Jurkat, Clone E6-1 (cell line): ENCODE measurements at regions not wholly inside any gene's neighbourhood (a gene's known extent, or its start where the extent isn't known, plus 50 kb on each side); places are given as distances from the start of the nearest gene placed in this dataset.
"Not testable (repeated sequence)": the region's sequence is repeated elsewhere in the genome, so short reads cannot be mapped to it uniquely, and the experiment has no call there.

Experiments
- DNase-seq: peaks from one replicate; pipeline ENCODE4 v3.0.0-alpha.2; 2011; ENCODE audit warnings: low read depth, low spot score
- H3K4me3 ChIP-seq: 2 replicates; pipeline ENCODE4 v1.5.1; 2011; ENCODE audit warnings: mild to moderate bottlenecking, low read length, control low read depth, moderate library complexity

DNA sequence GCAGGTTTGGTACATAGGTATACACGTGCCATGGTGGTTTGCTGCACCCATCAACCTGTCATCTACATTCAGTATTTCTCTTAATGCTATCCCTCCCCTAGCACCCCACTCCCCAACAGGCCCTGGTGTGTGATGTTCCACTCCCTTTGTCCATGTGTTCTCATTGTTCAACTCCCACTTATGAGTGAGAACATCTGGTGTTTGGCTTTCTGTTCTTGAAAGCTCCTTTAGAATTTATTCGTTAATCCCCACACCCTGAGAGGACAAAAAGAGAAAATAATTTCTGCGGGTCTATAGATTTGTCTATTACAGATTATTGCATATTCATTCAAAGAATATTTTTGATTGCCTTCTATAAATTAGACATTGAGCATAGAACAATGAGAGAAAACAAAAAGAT lies 455.5 kb downstream of the PLPP3 start:
- no peak for DNase-seq
- H3K4me3 ChIP-seq = no peak overlapping the region

GRCh38 chr1:56123421-56123820 lies 455.9 kb downstream of the PLPP3 start:
- no peak for DNase-seq
- H3K4me3 ChIP-seq = no peak overlapping the region

DNA sequence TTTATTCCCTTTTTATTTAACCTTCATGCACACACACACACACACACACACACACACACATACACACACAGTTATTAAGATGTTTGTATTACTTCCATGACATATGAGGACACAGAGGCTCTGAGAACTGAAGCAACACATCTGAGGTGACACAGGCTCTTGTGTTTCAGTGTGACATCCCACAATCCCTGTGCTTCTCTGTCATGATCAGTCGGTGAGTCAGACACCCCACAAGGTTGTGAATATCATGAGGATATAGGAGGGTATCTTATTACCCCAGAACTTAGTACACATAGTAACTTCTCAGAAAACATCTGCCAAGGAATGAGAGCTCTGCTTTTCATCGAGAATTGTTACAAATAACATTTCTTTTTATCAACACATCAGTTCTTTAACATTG lies 459.3 kb downstream of the PLPP3 start:
- H3K4me3 ChIP-seq = no peak overlapping the region
- no peak for DNase-seq

GRCh38 chr1:56118676-56119075 lies 460.7 kb downstream of the PLPP3 start:
- DNase-seq, H3K4me3 ChIP-seq: not testable (repeated sequence)

- no peak overlapping the region for H3K4me3 ChIP-seq
- DNase-seq = no peak
These were observed 463.7 kb downstream of the PLPP3 start for GRCh38 chr1:56115701-56116100.

- DNase-seq = no peak
- no peak overlapping the region for H3K4me3 ChIP-seq
These were observed 465.7 kb downstream of the PLPP3 start for GRCh38 chr1:56113679-56114078.

DNA sequence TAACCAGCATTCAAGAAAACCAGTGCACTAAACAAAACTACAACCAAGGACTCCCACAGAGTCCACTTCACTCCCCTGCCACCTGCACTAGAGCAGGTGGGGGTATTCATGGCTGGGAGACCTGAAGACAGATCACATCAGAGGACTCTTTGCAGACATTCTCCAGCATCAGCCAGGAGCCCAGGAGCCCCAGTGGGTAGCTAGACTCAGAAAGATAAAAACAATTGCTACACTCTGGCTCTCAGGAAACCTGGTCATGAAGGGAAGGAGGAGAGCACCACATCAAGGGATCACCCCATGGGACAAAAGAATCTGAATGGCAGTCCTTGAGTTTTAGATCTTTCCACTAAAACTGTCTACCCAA lies 472.1 kb downstream of the PLPP3 start:
- H3K4me3 ChIP-seq = no peak overlapping the region
- peak; percentile 31 for DNase-seq

DNA sequence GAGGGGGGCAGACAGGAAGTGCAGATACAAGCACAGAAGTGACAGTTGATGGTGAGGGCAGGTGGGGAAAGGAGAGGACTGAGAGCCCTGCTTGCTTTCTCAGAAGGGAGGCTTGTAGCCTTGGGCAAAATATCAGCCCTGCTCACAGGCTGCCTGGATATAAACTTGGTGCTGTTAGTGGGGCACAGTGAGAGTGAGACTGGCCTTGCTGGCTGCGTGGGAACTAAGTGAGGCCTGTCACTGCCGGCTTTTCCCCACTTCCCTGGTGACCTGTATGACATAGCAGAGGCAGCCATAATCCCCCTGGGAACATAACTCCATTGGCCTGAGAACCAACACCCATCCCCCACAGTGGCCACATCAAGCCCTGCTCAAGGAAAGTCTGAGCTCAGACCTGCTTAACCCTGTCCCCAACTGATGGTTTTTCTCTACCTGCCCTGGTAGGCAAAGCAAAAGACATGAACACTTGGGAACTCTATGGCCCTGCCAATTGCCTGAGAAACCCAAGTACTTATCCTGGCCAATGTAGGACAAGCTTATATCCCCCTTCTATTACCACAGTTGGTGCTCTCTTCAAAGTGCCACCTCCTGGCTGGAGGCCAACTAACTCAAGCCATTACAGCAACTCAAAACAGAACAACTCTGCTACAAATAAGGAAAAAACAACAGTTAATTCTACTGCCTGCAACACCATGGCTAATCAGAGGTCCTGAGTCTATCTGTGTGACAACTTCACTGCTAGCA lies 472.7 kb downstream of the PLPP3 start:
- peak overlapping the region; percentile 11 for H3K4me3 ChIP-seq
- DNase-seq = peak; percentile 80

DNA sequence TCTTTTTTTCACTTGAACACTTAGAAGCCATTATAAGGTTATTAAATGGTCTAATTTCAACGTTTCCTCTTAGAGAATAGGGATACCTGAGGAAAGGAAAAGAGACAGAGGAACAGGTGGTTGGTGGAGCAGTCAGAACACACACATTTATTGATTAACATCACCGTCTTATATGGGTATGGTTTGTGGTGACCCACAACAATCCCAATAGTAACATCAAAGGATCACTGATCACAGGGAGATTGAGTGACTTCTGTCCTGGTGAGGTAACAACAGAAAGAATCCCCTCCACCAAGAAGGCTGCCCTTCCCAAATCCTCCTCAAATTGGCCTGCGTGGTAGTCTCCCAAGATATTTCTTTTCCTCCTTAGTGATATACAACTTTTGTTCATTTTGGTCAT lies 474.0 kb downstream of the PLPP3 start:
- peak; percentile 69 for DNase-seq
- no peak overlapping the region for H3K4me3 ChIP-seq

GRCh38 chr1:56099766-56100265 lies 479.5 kb downstream of the PLPP3 start:
- DNase-seq = no peak
- H3K4me3 ChIP-seq = no peak overlapping the region

DNA sequence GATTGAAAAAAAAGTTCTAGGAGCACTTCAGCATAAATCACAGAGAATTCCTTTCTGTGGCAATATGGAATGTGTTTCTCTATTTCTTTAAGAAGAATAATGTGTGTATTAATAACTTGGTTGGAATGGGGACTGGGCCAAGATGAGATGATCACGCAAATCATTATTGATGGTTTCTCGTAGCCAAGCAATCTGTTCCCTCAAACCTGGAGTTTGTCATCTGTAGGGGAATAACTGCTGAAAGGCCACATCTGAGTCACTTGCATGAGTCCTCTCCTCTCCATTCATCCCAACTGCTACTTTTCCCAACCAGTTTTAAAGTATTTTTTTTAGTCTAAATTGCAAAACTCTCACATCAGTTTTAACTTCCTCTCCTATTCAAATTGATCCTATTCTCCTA lies 480.4 kb downstream of the PLPP3 start:
- no peak for DNase-seq

DNA sequence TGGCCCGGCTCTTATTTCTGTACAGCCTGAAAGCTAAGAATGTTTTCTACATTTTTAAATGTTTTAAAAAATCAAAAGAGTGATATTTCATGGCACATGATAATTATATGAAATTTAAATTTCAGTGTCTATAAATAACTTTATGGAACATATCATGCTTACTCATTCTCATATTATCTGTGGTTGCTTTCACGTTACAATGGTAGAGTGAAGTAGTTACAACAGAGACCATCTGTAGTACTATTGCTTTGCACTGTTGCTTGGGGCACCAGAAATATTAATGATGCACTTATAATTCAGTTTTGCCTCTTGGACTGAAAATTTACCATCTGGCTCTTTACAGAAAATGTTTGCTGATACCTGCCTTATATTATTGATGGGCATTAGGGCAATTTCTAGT lies 481.6 kb downstream of the PLPP3 start:
- H3K4me3 ChIP-seq = no peak overlapping the region
- no peak for DNase-seq

More for the DNA sequence above, 480.4 kb downstream of the PLPP3 start:
- H3K4me3 ChIP-seq = no peak overlapping the region

DNA sequence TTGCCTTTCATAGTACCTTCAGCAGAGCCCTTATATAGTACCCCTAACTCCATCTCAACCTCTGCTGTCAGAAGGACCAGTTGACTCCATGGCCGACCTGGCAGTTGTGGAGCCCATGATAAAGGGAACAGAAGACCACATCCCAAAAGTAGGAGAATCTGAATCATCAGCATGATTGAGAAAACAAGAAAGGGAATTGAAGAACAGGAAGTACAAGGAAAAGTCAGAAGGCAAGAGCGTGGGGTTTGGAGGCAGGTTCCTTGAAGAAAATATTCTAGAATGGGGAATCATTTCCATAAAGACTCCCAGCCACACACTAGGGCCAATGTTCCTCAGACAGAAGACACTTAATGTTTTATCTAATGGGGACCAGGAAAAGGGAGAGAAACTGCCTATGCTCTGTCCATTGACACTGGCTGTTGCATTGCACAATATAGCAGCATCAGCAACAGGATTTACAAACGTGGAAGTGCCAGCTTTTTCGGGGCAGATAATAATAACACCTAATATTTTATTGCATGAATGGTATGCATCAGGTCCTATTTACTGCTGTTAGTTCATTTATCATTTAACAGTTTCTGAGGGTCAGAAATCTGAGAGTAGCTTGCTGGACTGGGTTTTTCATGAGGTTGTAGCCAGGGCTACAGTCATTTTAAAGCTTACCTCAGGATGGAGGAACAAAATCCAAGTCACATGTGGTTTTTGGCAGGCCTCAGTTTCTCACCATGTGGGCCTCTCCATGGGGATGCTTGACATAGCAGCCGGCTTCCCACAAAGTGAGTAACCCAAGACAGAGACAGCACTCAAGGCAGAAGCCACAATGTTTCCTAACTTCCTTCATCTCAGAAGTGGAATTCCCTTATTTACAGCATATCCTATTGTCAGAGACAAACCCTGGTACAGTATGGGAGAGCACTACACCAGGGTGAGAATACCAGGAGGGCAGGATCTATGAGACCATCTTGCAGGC lies 483.4 kb downstream of the PLPP3 start:
- no peak for DNase-seq
- H3K4me3 ChIP-seq = no peak overlapping the region

GRCh38 chr1:56094168-56094567 lies 485.2 kb downstream of the PLPP3 start:
- DNase-seq = no peak
- no peak overlapping the region for H3K4me3 ChIP-seq

DNA sequence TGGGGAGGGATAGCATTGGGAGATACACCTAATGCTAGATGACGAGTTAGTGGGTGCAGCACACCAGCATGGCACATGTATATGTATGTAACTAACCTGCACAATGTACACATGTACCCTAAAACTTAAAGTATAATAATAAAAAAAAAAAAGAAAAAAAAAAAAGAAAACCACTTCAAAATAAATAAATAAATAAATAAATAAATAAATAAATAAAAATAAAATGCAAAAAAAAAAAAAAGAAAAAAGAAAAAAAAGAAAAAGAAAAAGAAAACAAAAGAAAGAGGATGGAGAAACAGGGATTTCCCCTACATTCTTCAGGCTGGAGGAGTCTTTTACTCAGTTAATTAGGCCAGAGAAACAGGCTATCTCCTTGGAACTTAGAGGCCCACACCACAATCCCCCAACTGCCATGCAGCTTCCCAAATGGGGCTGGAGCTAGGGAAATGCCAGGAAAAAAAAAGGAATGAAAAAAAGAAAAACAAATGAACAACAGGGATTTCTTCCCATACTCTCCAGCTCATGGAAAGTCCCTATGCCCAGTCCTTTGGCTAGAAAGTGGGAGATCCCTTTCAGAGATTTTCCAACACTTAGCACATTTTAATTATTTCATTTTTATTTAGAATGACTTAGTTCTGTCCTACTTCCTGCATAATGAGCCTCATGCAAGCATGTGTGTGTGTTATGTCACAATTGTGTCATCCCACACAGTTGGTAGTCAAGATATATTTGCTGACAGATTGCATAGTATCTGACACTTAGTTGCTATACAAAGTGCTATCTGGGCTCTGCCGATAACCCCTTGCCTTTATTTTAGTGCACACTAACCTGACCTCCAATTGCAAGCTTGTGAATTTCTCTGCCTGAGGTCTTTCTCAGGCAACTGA lies 486.4 kb downstream of the PLPP3 start:
- no peak for DNase-seq
- H3K4me3 ChIP-seq = no peak overlapping the region

DNA sequence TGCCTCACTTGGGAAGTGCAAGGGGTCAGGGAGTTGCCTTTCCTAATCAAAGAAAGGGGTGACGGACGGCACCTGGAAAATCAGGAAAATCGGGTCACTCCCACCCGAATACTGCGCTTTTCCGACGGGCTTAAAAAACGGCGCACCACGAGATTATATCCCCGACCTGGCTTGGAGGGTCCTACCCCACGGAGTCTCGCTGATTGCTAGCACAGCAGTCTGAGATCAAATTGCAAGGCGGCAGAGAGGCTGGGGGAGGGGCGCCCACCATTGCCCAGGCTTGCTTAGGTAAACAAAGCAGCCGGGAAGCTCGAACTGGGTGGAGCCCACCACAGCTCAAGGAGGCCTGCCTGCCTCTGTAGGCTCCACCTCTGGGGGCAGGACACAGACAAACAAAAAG lies 489.5 kb downstream of the PLPP3 start:
- not testable (repeated sequence) for H3K4me3 ChIP-seq

GRCh38 chr1:56084246-56084645 lies 495.1 kb downstream of the PLPP3 start:
- DNase-seq = no peak
- H3K4me3 ChIP-seq = no peak overlapping the region

More for the DNA sequence above, 489.5 kb downstream of the PLPP3 start:
- not testable (repeated sequence) for DNase-seq

GRCh38 chr1:56081736-56082135 lies 497.6 kb downstream of the PLPP3 start:
- no peak for DNase-seq

DNA sequence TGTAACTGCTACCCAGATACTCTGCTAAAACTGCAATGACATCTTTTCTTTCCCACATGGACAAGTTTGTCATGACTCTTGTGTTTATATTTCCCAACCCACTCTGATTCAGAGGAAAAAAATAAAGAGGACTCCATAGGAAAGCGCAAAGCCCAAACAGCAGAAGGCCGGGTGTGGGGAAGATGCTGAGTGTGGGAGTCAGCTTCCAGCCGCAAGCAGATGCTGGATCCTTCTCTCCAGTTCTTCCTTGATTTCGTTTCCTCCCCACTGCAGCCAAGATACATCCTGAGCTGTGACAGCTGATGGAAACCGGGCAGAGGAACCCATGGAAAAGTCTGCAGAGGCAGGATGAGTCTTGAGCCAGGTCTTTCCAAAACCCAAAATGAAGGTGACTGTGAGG lies 498.2 kb downstream of the PLPP3 start:
- no peak for DNase-seq
- H3K4me3 ChIP-seq = no peak overlapping the region

More at GRCh38 chr1:56081736-56082135, 497.6 kb downstream of the PLPP3 start:
- no peak overlapping the region for H3K4me3 ChIP-seq
